Stimulated activated CD4-positive, alpha-beta T cell treated with anti-CD3 and anti-CD28 coated beads, Interleukin-1b, Interleukin-23, amount 100 ng/mL, for 4 hours (primary cell): ENCODE measurements at regions not wholly inside any gene's neighbourhood (a gene's known extent, or its start where the extent isn't known, plus 50 kb on each side); places are given as distances from the start of the nearest gene placed in this dataset.
"Not testable (repeated sequence)": the region's sequence is repeated elsewhere in the genome, so short reads cannot be mapped to it uniquely, and the experiment has no call there.

ENCODE experiments used
- DNase-seq, 2 donors: peaks; one replicate each; pipeline ENCODE4 v3.0.0-alpha.2; 2020; ENCODE audit warnings: low read depth in 2 of 2

- no peak for DNase-seq
These were observed 204.2 kb downstream of the FGF9 start for GRCh38 chr13:21875116-21875515.

- DNase-seq = no peak
These were observed 208.5 kb downstream of the FGF9 start for GRCh38 chr13:21879263-21879914.

- DNase-seq = no peak
These were observed 211.9 kb downstream of the FGF9 start for GRCh38 chr13:21882766-21883165.

- no peak for DNase-seq
These were observed 212.8 kb downstream of the FGF9 start for GRCh38 chr13:21883713-21884112.

- DNase-seq = no peak
These were observed 213.5 kb downstream of the FGF9 start for GRCh38 chr13:21884299-21884909.

GRCh38 chr13:21884965-21885567, 214.2 kb downstream of the FGF9 start:
- no peak for DNase-seq

GRCh38 chr13:21885714-21886224, 214.9 kb downstream of the FGF9 start:
- no peak for DNase-seq

GRCh38 chr13:21889651-21890050, 218.8 kb downstream of the FGF9 start:
- no peak for DNase-seq

GRCh38 chr13:21890220-21890619, 219.3 kb downstream of the FGF9 start:
- not testable (repeated sequence) for DNase-seq

GRCh38 chr13:21894091-21894490, 223.2 kb downstream of the FGF9 start:
- DNase-seq = no peak

- no peak for DNase-seq
These were observed 224.1 kb downstream of the FGF9 start for GRCh38 chr13:21894703-21895699.

- DNase-seq = no peak
These were observed 224.9 kb downstream of the FGF9 start for GRCh38 chr13:21895779-21896178.

- no peak for DNase-seq
These were observed 226.3 kb downstream of the FGF9 start for GRCh38 chr13:21897161-21897560.

GRCh38 chr13:21898459-21898858, 227.6 kb downstream of the FGF9 start:
- no peak for DNase-seq

GRCh38 chr13:21898945-21899344, 228.1 kb downstream of the FGF9 start:
- no peak for DNase-seq

GRCh38 chr13:21901336-21901735, 230.5 kb downstream of the FGF9 start:
- no peak for DNase-seq

- no peak for DNase-seq
These were observed 231.2 kb downstream of the FGF9 start for GRCh38 chr13:21901811-21902708.

GRCh38 chr13:21902709-21903098, 231.8 kb downstream of the FGF9 start:
- DNase-seq = no peak

GRCh38 chr13:21905486-21905885, 234.6 kb downstream of the FGF9 start:
- DNase-seq = no peak

- no peak for DNase-seq
These were observed 238.5 kb downstream of the FGF9 start for GRCh38 chr13:21909331-21909730.

- no peak for DNase-seq
These were observed 239.7 kb downstream of the FGF9 start for GRCh38 chr13:21910546-21910945.
